PFSK-1 (cell line): ENCODE measurements at regions not wholly inside any gene's neighbourhood (a gene's known extent, or its start where the extent isn't known, plus 50 kb on each side); places are given as distances from the start of the nearest gene placed in this dataset.

Experiments
- POLR2AphosphoS5 ChIP-seq: IDR thresholded peaks from 2 replicates; pipeline ENCODE4 v1.6.1; 2012; ENCODE audit warnings: low read depth, mild to moderate bottlenecking, control low read depth, low read length, moderate library complexity
- REST ChIP-seq, 2 experiments: IDR thresholded peaks; 2 replicates each; pipeline versions ENCODE4 v1.6.1 to v1.8.0; 2011 to 2012; ENCODE audit warnings: low read depth in 2 of 2, low read length in 2 of 2, control low read depth in 1 of 2, inconsistent platforms in 1 of 2, mild to moderate bottlenecking in 1 of 2, moderate library complexity in 1 of 2; ENCODE audit not compliant: insufficient read depth in 1 of 2
- SIN3A ChIP-seq: IDR thresholded peaks from 2 replicates; pipeline ENCODE4 v1.6.1; 2012; ENCODE audit warnings: mild to moderate bottlenecking, low read length, moderate library complexity, borderline replicate concordance; ENCODE audit not compliant: insufficient read depth
- TAF1 ChIP-seq: IDR thresholded peaks from 2 replicates; pipeline ENCODE4 v1.6.1; 2012; ENCODE audit warnings: low read length, control low read depth, borderline replicate concordance; ENCODE audit not compliant: insufficient read depth

GRCh38 chr12:86838711-86839110, 582.5 kb upstream of the MGAT4C start:
- no peak for TF ChIP-seq REST (IDR thresholded peaks at IDR 0.05; ENCODE audit: insufficient read depth in 1 of 2, low read depth in 2 of 2, low read length in 2 of 2)
- no peak for TF ChIP-seq POLR2AphosphoS5
- TF ChIP-seq TAF1: no peak
- TF ChIP-seq SIN3A: no peak
